ENCODE measurements at regions not wholly inside any gene's neighbourhood (a gene's known extent, or its start where the extent isn't known, plus 50 kb on each side); places are given as distances from the start of the nearest gene placed in this dataset.

GRCh38 chr2:16021611-16022363 is 81.4 kb downstream of the MYCN start:
- DNase-seq = no peak

- no peak for DNase-seq
Observed at GRCh38 chr2:16020389-16021008, 80.1 kb downstream of the MYCN start.

- DNase-seq = no peak
Observed at GRCh38 chr2:16019617-16020351, 79.4 kb downstream of the MYCN start.

- DNase-seq = no peak
Observed at GRCh38 chr2:16019060-16019480, 78.7 kb downstream of the MYCN start.

GRCh38 chr2:16018277-16019059 is 78.1 kb downstream of the MYCN start:
- DNase-seq = no peak

GRCh38 chr2:16016282-16016681 is 75.9 kb downstream of the MYCN start:
- DNase-seq = no peak

- no peak for DNase-seq
Observed at GRCh38 chr2:16015903-16016265, 75.5 kb downstream of the MYCN start.

- DNase-seq = no peak
Observed at GRCh38 chr2:16015210-16015902, 75.0 kb downstream of the MYCN start.

GRCh38 chr2:16014802-16015201 is 74.5 kb downstream of the MYCN start:
- no peak for DNase-seq

GRCh38 chr2:16014041-16014787 is 73.9 kb downstream of the MYCN start:
- DNase-seq = no peak

- no peak for DNase-seq
Observed at GRCh38 chr2:16013359-16013911, 73.1 kb downstream of the MYCN start.

GRCh38 chr2:16012626-16013358 is 72.4 kb downstream of the MYCN start:
- no peak for DNase-seq

GRCh38 chr2:16012029-16012596 is 71.8 kb downstream of the MYCN start:
- DNase-seq = no peak

GRCh38 chr2:16011621-16011960 is 71.2 kb downstream of the MYCN start:
- no peak for DNase-seq

GRCh38 chr2:16010951-16011620 is 70.7 kb downstream of the MYCN start:
- DNase-seq = no peak

GRCh38 chr2:16010011-16010410 is 69.7 kb downstream of the MYCN start:
- DNase-seq = no peak

GRCh38 chr2:16009560-16009959 is 69.2 kb downstream of the MYCN start:
- DNase-seq = no peak

GRCh38 chr2:16008856-16009255 is 68.5 kb downstream of the MYCN start:
- DNase-seq = no peak

- no peak for DNase-seq
Observed at GRCh38 chr2:16008331-16008850, 68.0 kb downstream of the MYCN start.

Data from GF-D8 (cell line).